Omental fat pad (tissue), 1 donor: ENCODE measurements at regions not wholly inside any gene's neighbourhood (a gene's known extent, or its start where the extent isn't known, plus 50 kb on each side); places are given as distances from the start of the nearest gene placed in this dataset.
"Not testable (repeated sequence)": the region's sequence is repeated elsewhere in the genome, so short reads cannot be mapped to it uniquely, and the experiment has no call there.

Experiments used
- ATAC-seq: fragments of 150-250 bp; one replicate; pipeline ENCODE4 v1.9.1; 2016; ENCODE audit warnings: mild to moderate bottlenecking, moderate library complexity; ENCODE audit not compliant: low FRiP score
- DNase-seq: peaks from one replicate; pipeline ENCODE4 v3.0.0-alpha.2; 2019; ENCODE audit warnings: low spot score

- not testable (repeated sequence) for DNase-seq, ATAC-seq
Observed at GRCh38 chr2:111376272-111376970, 255.7 kb downstream of the BCL2L11 start.

DNA sequence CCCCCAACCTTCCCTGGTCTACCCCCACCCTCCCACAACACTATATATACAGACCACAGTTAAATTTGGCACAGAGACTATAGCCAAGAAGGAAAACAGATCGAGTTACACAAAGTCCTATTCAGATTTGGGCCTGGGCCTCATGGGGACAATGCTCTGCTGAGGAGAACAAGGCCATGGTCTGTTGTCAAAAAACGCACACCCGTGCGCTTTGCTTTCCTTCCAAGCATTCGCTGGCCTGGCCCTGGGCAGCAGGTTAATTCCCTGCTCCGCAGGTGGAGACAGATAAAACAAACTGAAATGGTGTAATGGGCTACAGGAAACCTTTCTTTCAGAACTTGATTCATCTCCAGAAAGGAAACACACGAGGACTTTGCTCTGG, 256.2 kb downstream of the BCL2L11 start:
- ATAC-seq: not testable (repeated sequence)

GRCh38 chr2:111377386-111377959, 256.8 kb downstream of the BCL2L11 start:
- not testable (repeated sequence) for ATAC-seq, DNase-seq

More for the DNA sequence above, 256.2 kb downstream of the BCL2L11 start:
- DNase-seq: not testable (repeated sequence)

DNA sequence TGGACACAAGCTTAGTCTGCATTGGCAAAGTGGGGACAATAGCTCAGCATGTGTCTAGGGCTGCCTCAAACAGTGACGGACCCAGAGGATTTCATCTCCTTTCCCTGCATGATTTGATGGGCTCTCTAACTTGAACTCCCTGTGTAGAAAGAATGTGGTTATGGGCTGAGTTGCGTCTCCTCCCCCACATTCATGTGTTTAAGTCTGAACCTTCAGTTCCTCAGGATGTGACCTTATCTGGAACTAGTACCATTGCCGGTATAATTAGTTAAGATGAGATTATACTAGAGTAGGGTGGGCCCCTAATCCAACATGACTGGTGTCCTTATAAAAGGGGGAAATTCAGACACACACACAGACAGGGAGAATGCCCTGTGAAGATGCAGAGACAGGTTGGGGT, 257.6 kb downstream of the BCL2L11 start:
- ATAC-seq, DNase-seq: not testable (repeated sequence)

DNA sequence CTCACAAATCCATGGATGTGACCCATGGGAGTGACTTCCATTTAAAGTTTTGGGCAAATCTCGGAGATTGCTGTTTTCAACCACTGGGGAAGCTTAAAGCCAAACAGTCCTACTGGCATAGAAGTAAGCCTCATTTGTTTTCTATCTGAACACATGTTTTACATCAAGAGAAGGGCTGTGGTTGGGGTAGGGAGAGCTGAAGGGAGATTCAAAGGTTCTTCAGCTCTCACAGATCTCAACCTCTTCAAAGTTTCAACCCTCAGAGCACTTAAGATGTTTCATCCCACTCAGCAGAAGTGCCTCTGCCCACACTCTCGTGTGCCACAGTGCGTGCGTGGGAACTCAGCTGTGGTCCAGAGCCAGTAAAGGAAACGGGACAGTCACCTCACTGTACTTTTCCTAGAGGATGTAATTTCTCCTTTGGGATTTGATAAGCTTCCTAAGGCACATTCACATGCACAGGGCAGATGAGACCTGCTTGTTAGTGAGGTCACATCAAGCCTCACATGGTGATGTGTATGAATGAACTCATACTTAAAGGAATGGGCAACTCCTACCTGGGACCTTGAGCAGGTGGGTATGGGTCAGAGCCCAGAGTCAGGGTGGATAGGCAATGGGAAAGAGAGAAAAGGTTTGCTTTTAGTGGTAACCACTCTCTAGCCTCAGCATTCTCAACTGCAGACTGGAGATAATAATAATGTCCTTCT, 260.2 kb downstream of the BCL2L11 start:
- not testable (repeated sequence) for DNase-seq, ATAC-seq

DNA sequence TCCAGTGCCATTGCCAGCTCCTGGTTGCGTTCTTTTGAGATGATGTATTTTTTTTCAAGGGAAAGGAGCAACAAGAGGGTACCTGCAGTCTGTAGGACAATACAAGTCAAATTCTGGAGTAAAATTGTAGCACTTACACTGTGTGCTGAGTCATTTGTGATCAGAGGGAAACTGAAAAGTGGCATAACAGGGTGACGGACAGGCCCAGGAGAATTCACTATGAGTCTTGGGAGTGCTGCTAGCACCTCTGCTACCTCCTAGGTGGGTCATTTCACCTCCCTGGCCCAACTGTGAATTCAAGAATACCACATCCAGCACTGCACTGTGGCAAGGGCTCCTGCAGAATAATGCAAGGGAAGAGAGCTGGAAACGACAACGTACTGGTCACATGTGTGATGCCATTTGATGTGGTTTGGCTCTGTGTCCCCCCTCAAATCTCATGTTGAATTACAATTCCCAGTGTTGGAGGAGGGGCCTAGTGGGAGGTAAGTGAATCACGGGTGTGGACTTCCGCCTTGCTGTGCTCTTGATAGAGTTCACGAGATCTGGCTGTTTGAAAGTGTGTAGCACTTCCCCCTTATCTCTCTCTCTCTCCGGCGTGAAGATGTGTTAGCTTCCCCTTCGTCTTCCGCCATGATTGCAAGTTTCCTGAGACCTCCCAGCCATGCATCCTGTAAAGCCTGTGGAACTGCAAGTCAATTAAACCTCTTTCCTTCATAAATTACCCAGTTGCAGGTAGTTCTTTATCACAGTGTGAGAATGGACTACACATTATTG, 261.0 kb downstream of the BCL2L11 start:
- ATAC-seq: not testable (repeated sequence)

GRCh38 chr2:111382507-111382906, 261.8 kb downstream of the BCL2L11 start:
- not testable (repeated sequence) for DNase-seq, ATAC-seq

More for the DNA sequence above, 261.0 kb downstream of the BCL2L11 start:
- not testable (repeated sequence) for DNase-seq

GRCh38 chr2:111383311-111383710, 262.6 kb downstream of the BCL2L11 start:
- not testable (repeated sequence) for ATAC-seq, DNase-seq

GRCh38 chr2:111385226-111385957, 264.7 kb downstream of the BCL2L11 start:
- not testable (repeated sequence) for ATAC-seq, DNase-seq

- ATAC-seq, DNase-seq: not testable (repeated sequence)
Observed at GRCh38 chr2:111390605-111391004, 269.9 kb downstream of the BCL2L11 start.

DNA sequence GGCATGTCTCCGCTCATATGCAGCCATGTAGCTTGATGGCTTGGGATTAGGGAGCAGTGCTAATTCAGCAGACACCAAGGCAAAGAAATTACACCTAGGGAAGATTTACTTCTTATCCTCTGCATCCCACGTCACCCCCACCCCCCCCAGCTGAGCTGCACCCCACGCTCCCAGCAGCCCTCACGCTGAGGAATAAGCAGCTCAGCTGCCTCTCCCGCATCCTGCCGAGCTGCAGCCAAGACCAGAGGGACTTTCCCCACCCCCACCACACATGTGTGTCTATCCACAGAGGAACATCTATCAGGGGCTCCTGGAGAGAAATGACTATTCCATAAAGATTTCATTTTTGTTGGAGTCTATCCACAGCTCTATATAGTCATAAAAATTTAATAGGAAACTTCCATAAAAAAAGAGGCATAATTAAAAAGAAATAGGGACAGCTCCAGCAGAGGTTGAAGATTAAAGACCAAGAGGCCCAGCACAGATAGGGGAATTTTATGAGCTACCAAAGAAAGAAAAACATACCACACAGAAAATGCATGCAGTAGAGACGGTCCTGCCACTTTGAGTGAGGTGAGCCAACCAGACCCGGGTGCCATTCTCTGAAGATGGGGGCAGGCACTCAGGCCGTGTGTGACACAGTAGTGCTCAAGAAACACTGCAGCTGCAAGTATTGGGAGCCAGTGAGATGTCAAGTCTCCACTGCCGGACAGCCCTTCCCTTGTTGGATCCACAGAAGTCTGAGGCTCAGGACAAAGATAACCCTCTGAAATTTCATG, 274.8 kb downstream of the BCL2L11 start:
- ATAC-seq, DNase-seq: not testable (repeated sequence)

DNA sequence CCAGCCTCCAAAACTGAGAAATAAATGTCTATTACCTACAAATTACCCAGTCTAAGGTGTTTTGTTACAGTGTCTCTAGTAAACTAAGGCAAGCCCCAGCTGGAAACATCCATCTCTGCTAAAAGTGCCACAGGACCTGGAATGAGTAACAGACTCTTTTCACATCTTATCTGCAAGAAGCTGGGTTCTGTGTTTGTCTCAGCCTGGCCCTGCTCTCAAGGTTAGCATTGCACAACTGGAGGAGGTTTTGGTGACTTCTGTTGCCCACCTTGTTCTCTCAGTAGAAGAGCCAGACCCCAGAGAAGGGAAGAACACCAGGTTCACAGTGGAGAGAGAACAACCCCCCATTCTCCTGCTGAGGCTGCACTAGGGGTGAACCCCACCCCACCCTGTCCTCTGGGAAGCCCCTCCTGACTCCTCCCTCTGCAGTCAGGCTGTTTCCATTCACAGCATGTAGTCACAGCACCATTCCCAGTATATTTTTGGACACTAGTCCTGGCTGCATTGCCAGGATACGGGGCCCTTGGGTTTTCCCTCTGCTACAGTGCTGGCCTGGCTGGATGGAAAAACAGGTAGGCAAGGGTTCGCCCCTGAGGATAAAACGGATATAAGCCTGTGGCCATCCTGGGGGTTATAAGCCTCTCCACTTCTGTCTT, 280.0 kb downstream of the BCL2L11 start:
- not testable (repeated sequence) for ATAC-seq, DNase-seq

DNA sequence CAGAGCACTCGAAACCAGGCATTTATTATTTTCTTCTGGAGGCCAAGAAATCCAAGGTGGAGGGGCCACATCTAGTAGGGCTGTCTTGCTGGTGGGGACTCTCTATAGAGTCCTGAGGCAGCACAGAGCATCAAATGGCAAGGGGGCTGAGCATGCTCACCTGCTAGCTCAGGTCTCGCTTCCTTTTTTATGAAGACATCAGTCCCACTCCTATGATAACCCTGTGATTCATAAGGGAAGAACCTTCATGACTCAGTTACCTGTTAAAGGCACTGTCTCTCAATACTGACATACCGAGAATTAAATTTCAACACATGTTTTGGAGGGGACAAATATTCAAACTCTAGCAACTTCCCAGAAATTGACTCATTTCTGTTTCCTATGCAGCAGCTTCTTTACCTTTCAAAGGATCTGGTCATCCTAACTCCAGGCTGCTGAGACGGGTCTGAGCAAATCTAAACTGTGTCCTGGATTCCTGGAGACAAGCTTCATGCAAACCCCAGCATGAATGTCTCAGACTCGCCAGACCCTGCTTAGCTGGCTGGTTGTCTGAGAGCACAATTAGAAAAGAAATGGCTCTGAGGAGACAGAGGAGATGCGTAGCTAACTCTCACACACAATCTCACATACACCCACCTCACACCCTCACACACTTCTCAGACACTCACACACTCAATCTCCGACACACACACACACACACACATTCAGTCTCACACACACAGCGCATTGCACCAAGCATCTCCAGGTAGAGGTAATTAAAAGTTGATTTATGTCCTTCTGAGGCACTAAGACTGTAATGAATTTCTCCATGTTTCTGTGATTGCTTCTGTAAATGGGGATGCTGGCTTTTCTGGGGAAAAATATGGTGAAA, 280.8 kb downstream of the BCL2L11 start:
- ATAC-seq: peak; percentile 50
- not testable (repeated sequence) for DNase-seq

DNA sequence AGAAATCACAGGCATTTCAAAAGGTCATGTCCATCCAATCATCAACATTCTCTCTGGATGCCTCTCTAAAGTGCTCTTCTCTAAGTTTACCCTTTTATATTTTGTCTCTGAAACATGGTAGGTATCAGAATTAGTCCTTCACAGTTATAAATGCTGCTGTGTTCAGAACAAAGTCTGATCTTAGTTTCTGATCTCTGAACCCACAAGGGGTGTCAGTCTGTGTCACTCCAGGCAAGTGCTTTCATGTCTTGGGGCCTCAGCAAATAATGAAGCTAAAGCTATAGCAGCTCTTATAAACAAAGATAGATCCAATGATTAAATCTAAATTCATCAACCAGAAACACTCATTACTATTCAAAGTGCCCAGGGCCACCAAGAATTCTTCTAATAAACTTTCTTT, 281.7 kb downstream of the BCL2L11 start:
- DNase-seq, ATAC-seq: not testable (repeated sequence)

- DNase-seq, ATAC-seq: not testable (repeated sequence)
Observed at GRCh38 chr2:111403287-111403686, 282.6 kb downstream of the BCL2L11 start.

GRCh38 chr2:111406616-111407015, 285.9 kb downstream of the BCL2L11 start:
- not testable (repeated sequence) for ATAC-seq

More at GRCh38 chr2:111406616-111407015, 285.9 kb downstream of the BCL2L11 start:
- DNase-seq: not testable (repeated sequence)
